ENCODE measurements at regions not wholly inside any gene's neighbourhood (a gene's known extent, or its start where the extent isn't known, plus 50 kb on each side); places are given as distances from the start of the nearest gene placed in this dataset.

GRCh38 chr6:167477688-167478087 is 152.8 kb downstream of the TTLL2 start:
- H3K27me3 ChIP-seq (ENCODE audit: insufficient read depth, low read length), result no peaks in the 10 kb centered on the region
- no peaks in the 10 kb centered on the region for H3K4me1 ChIP-seq (ENCODE audit: insufficient read depth, low read length, severe bottlenecking)
- no peak overlapping the region for H3K4me2 ChIP-seq (ENCODE audit: low read length)
- TF ChIP-seq EZH2 (IDR thresholded peaks at IDR 0.05; ENCODE audit: borderline replicate concordance, low read length) (no peak), CTCF (IDR thresholded peaks at IDR 0.05; ENCODE audit: low read length) (no peak)
- no peak overlapping the region for H3K9ac ChIP-seq (ENCODE audit: low read length)
- no peaks in the 10 kb centered on the region for H3K9me3 ChIP-seq (ENCODE audit: low read length)
- no peak overlapping the region for H2AFZ ChIP-seq (ENCODE audit: low read length)
- no peaks in the 10 kb centered on the region for H4K20me1 ChIP-seq (ENCODE audit: insufficient read depth, low read length)
- no peak overlapping the region for H3K4me3 ChIP-seq (ENCODE audit: low read depth, low read length, poor library complexity, severe bottlenecking)
- H3K79me2 ChIP-seq (ENCODE audit: insufficient read depth, low read length), result no peaks in the 10 kb centered on the region
- H3K36me3 ChIP-seq (ENCODE audit: insufficient read depth, low read length), result no peaks in the 10 kb centered on the region
- H3F3A ChIP-seq (ENCODE audit: insufficient read depth, low read length), result no peaks in the 10 kb centered on the region
- H3K9me2 ChIP-seq (ENCODE audit: low read depth, low read length), result no peaks in the 10 kb centered on the region
- H3K27ac ChIP-seq (ENCODE audit: low read depth, low read length, poor library complexity, severe bottlenecking), result no peak overlapping the region

GRCh38 chr6:167479301-167479700 is 154.4 kb downstream of the TTLL2 start:
- Histone ChIP-seq H3K4me1 (ENCODE audit: insufficient read depth, low read length, severe bottlenecking) (no peaks in the 10 kb centered on the region), H3K4me2 (ENCODE audit: low read length) (no peak overlapping the region), H4K20me1 (ENCODE audit: insufficient read depth, low read length) (no peaks in the 10 kb centered on the region), H3K9me3 (ENCODE audit: low read length) (no peaks in the 10 kb centered on the region), H3F3A (ENCODE audit: insufficient read depth, low read length) (no peaks in the 10 kb centered on the region), H3K9me2 (ENCODE audit: low read depth, low read length) (no peaks in the 10 kb centered on the region), H3K27ac (ENCODE audit: low read depth, low read length, poor library complexity, severe bottlenecking) (no peak overlapping the region), H3K36me3 (ENCODE audit: insufficient read depth, low read length) (no peaks in the 10 kb centered on the region), H3K79me2 (ENCODE audit: insufficient read depth, low read length) (no peaks in the 10 kb centered on the region), H2AFZ (ENCODE audit: low read length) (no peak overlapping the region), H3K27me3 (ENCODE audit: insufficient read depth, low read length) (no peaks in the 10 kb centered on the region), H3K9ac (ENCODE audit: low read length) (no peak overlapping the region), H3K4me3 (ENCODE audit: low read depth, low read length, poor library complexity, severe bottlenecking) (no peak overlapping the region)
- TF ChIP-seq EZH2 (IDR thresholded peaks at IDR 0.05; ENCODE audit: borderline replicate concordance, low read length) (no peak), CTCF (IDR thresholded peaks at IDR 0.05; ENCODE audit: low read length) (no peak)

- Histone ChIP-seq H3K27ac (ENCODE audit: low read depth, low read length, poor library complexity, severe bottlenecking) (no peak overlapping the region), H3K4me1 (ENCODE audit: insufficient read depth, low read length, severe bottlenecking) (no peaks in the 10 kb centered on the region), H3K79me2 (ENCODE audit: insufficient read depth, low read length) (no peaks in the 10 kb centered on the region), H3K36me3 (ENCODE audit: insufficient read depth, low read length) (no peaks in the 10 kb centered on the region), H4K20me1 (ENCODE audit: insufficient read depth, low read length) (no peaks in the 10 kb centered on the region), H3K4me3 (ENCODE audit: low read depth, low read length, poor library complexity, severe bottlenecking) (no peak overlapping the region), H3K9me2 (ENCODE audit: low read depth, low read length) (no peaks in the 10 kb centered on the region), H3K27me3 (ENCODE audit: insufficient read depth, low read length) (no peaks in the 10 kb centered on the region), H2AFZ (ENCODE audit: low read length) (no peak overlapping the region), H3K9ac (ENCODE audit: low read length) (no peak overlapping the region), H3K9me3 (ENCODE audit: low read length) (no peaks in the 10 kb centered on the region), H3F3A (ENCODE audit: insufficient read depth, low read length) (no peaks in the 10 kb centered on the region), H3K4me2 (ENCODE audit: low read length) (no peak overlapping the region)
- TF ChIP-seq EZH2 (IDR thresholded peaks at IDR 0.05; ENCODE audit: borderline replicate concordance, low read length) (no peak), CTCF (IDR thresholded peaks at IDR 0.05; ENCODE audit: low read length) (no peak)
Observed at GRCh38 chr6:167479901-167480648, 155.2 kb downstream of the TTLL2 start.

Measured in OCI-LY1 (cell line).